Anterior cingulate cortex (tissue), 58 donors: ENCODE measurements at regions not wholly inside any gene's neighbourhood (a gene's known extent, or its start where the extent isn't known, plus 50 kb on each side); places are given as distances from the start of the nearest gene placed in this dataset.

Experiments used
- DNase-seq, 58 donors: peaks; one replicate each; lab custom pipeline; 2025; lab: John Stamatoyannopoulos, UW

DNA sequence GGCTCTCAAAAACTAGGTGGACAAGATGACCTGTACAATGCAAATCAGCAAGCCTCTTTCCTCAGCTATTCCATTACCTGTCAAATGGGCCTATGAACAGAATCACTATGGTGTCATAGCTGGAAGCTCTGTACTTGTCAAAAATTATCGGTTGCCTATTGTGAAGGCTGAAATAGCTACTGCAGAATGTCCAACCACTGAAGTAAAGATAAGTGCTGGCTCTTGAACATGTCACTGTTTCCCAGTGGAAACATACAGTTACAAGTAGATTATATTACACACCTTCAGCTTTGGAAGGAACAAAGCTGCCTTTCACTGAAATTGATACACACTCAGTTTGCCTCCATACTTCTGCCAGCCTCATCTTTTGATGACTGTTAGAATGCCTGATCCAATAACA is 55.5 kb upstream of the PCDH9 start:
- no peak for DNase-seq

DNA sequence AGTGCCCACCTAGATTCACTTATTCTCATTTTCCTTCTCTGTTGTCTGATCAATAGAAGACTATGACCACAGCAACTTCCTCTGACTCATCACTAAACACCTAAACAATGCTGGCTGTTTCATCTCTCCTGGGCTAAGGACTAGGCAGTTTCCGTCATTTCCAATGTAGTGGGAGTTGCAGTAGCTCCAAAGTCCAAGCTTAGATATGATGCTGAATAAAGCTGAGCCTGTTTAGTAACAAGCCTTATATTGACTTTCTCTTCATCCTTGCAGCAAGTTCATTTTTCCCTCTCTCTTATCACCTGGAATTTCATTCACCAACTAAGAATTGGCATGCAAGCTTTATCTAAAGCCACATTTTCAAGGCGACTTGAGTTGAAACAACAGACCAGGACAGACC is 53.5 kb upstream of the PCDH9 start:
- DNase-seq: no peak

DNA sequence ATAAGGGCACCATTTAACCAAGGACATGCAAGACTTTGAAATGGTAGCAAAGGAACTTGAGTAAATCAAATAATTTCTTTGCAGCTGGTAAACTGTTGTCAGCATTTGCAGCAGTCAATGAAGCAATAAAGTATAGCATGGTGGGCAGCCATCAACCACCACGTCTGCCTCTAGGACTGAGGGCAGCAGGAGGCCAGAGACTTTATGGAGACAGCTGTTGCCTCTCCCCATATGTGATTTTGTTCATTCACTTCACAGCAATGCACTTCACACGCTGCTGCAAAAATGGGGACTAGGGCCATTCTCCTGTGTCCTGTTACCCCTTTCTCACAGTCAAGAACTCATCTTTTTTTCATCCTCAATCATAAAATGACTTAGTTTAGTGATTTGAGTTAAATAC is 51.3 kb upstream of the PCDH9 start:
- no peak for DNase-seq
